ENCODE measurements at regions not wholly inside any gene's neighbourhood (a gene's known extent, or its start where the extent isn't known, plus 50 kb on each side); places are given as distances from the start of the nearest gene placed in this dataset.

DNA sequence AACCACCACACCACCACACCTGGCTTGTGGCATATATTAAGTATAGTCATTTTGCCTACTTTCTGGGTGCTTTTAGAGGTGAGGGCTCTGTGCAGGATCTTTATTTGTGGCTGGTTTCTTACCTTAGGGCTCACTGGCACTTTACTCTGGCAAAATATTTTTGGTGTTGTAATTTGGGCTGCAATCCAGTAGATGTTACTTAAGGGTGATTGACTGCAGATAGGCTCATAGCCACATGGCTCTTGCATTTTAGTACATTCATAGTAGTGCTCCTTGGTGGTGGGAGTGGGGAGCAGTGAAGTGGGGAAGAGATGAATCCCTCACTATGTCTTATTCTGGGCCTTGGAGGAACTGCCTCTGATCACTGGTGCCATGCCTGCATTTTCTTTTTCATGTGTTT is 376.1 kb upstream of the GRIN3A start:
- DNase-seq, result no peak

DNA sequence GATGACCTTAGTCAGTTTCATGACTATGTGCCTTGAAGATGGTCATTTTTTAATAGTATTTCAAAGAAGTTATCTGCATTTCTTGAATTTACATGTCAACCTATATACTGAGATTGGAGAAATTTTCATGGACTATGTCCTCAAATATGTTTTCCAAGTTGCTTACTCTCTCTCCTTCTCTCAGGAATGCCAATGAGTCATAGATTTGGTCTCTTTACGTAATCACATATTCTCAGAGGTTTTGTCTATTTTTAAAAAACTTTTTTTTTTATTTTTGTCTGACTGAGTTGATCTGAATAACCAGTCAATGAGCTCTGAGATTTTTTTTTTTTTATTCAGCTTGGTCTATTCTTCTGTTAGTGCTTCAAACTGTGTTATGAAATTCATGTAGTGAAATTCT is 374.7 kb upstream of the GRIN3A start:
- DNase-seq, result no peak

DNA sequence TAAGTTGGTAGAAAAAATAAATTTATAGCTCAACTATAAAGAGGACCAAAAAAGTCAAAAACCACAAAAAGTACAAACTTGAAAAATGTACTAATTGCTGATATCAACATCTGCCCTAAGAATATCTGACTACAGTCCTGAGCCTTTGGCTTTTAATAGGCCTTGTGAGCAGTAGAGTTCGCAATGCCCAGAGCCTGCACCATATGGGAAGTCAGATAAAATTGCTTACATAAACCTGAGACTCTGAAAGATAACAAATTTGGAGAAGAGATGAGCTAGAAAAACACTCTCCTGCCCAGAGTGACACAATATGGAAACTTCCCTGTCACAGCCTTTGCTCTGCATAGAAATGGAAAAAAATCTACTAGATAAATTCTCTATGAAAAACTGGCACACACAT is 368.0 kb upstream of the GRIN3A start:
- DNase-seq, result no peak

DNA sequence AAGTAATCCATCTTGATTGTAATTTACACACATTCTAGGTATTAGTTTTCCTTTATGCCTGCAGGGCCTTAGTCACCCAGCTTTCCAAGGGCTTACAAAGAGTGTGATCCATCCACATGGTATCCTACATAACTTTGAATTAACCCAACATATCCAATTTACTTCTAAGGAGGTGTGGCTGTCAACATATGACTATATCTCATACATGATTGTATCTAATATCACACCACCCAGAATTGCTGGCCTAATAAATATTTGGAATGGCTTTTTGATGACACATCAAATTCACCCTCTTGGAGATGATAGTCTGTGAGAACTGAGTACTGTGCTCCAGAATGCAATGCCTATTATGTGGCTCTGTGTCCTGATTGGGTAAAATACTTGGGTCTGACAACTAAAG is 363.3 kb upstream of the GRIN3A start:
- DNase-seq, result no peak

DNA sequence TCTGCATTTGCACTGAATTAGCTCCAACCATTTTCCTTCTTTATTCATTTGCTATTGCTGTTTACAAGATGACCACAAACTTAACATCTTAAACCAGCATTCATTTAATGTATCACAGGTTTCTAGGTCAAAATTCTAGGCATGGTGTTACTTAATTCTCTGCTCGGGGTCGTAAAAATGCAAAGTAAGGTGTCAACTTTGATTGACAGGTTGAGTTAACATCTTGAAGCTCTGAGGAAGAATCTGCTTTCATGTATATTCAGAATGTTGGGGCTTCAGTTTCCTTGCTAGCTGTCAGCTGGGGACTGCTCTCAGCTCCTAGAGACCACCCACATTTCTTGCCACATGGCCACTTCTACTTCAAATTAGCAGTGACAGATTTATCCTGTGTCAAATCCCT is 348.7 kb upstream of the GRIN3A start:
- DNase-seq, result no peak

DNA sequence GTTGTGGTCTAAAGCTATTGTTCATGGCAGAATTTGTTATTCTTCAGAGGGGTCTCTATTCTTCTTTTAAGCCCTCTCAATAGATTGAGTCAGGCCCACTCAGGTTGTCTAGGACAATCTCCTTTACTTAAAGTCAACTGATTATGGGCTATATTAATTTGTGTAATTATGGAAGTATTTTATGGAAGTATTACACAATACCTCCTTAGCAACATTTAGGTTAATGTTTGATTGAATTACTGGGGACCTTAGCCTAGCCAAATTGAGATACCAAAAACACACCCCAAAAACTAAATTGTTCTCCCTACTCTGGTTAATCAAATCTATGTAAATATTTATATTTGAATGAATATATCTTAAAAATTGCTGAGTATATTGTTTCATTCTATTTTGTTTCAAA is 347.1 kb upstream of the GRIN3A start:
- DNase-seq, result no peak

DNA sequence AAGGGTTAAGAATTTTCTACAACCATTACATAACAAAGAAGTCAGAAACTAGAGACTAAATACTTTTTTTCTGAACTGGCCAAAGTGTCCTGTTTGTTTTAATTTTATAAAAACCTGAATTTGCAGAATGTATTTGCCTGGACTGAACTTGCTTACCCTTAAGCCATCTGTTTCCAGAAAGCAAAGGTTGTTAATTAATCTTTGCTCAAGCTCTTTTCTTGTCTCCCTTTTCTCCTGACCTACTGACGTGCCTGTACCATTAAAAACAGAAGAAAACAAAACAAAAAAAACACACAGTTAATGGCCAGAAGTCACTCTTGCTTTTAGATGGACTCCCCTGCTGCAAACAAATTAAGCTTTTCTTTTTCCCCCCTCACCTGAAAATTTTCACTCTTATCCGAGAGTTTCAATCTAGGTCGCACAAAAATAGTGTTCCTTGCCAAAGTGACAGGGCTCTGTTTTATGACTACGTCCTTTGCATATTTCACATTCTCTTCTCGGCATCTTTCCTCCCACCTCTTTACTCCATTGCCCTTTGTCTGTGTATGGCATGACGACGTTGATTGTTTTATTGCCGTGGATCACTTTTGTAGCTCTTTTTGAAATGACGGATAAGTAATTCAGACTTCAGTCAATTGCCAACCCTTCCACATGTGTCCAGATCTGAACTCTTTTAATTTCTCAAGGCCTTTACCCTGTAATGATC is 333.8 kb upstream of the GRIN3A start:
- no peak for DNase-seq

DNA sequence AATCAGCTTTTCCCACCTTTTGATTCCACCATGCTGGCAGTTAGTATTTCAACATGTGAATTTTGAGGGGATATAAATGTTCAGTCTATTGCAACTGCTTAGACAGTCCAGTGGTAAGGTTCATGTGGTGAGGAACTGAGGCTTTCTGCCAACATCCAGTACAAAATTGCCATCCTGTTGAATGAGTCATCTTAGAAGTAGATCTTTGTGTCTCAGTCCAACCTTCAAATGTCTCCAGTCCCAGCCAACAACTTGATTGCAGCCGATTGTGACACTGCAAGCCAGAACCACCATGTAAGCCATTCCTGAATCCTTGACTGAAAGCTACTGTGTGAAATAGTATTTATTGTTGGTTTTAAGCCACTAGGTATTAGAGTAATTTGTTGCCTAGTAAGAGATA is 331.5 kb upstream of the GRIN3A start:
- no peak for DNase-seq

DNA sequence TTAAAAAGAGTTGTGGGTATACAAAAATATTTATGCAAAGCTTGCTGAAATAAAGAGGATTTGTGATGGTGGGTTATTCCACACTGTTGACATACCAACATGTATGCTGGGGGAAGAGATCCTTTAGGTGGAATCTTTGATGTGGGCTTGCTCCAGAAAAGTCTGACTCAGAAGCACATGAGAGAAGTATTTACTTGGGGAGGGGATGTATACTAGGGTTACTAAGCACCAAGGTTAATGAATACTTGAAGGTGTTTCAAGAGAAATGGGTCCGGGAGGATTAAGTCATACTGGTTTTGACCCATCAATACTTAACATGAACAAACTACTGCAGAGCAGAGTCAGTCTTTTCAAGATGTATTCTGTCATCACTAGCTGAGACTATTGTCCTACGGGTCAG is 316.4 kb upstream of the GRIN3A start:
- no peak for DNase-seq

DNA sequence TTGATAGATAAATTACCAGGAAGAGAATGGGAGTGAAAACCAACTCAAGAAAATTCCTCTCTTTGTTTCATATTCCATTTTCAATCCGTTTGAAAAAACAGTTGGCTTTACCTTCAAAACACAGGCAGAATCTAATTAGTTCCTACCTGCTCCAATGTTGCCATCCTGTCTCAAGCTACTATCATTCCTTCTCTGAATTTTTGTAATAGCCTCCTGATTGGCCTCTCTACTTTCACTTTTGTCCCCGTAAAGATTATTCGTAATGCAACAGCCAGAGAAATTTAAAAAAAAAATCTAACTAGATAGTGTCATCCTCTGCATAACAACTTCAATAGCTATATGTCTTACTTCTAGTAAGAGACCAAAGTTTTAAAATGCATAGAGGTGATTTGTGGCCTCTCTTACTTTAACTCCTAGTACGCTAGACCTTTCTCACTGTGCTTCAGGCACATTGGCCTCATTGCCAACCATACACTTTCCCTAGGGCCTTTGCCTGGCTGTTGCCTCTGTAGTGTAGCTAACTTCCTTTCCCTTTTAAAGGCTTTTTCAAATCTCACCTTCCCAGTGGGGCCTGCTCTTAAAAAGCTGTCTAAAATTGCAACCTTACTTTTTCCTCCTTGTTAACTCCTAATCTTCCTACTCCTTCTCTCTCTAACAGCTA is 311.3 kb upstream of the GRIN3A start:
- DNase-seq, result no peak

DNA sequence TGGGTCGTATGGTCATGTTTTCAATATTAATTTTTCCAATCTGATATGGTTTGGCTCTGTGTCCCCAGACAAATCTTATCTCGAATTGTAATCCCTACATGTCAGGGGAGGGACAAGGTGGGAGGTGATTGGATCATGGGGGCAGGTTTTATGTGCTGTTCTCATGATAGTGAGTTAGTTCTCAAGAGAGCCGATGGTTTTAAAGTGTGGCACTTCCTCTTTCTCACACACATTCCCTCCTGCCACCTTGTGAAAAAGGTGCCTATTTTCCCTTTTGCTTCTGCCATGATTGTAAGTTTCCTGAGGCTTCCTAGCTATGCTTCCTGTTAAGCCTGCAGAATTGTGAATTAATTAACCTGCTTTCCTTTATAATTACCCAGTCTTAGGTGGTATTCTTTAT is 309.1 kb upstream of the GRIN3A start:
- no peak for DNase-seq

DNA sequence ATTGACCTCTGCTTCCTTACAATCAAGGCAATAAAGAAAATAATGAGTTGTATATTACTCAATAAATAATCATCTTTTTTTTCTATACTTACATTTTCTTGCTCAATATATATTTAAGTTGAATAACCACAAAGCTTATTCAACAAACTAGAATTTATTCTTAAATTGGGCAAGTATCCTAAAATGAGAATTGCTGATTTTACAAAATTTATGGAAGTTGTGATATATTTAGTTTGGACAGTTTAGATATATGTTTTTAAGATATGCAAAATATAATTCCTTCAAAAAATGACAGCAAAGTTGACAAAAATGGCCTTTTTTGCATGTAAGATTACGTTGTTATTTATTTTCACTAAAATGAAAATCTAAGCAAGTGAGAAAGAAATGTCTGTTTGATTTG is 305.7 kb upstream of the GRIN3A start:
- DNase-seq, result no peak

DNA sequence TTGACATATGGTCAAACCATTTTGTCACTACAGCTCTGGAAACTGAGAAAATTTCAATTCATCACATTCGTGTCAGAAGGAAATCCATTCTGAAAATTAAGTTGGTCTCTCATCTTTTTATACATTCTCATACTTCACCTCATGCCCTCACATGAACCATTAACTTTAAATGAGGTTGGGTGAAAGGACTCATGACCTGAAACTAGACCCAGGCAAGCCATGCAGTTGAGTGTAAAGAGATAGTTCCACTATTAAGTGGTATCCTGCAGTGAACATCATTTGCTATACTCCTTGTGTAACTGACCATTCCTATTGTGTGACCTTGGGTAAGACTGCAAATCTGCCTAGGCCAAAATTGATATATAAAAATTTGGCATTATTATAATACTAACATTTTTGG is 299.6 kb upstream of the GRIN3A start:
- DNase-seq, result no peak

DNA sequence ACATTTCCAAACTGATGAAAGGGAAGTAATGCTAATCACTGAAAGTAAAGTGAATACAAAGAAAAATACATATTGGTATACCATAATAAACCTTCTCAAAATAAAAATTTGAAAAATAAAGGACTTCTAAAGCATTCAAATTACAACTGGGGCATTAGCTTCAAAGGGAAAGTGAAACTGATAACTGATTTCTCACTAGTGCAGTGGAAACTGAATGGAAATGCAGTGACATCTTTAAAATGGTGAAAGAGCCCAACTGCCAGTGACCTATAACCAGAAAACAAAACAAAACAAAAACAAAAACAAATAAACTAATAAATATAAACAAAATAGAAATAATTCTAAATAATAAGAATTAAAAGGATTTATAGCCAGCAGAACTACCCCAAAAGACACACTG is 297.5 kb upstream of the GRIN3A start:
- DNase-seq, result peak; percentile 0

DNA sequence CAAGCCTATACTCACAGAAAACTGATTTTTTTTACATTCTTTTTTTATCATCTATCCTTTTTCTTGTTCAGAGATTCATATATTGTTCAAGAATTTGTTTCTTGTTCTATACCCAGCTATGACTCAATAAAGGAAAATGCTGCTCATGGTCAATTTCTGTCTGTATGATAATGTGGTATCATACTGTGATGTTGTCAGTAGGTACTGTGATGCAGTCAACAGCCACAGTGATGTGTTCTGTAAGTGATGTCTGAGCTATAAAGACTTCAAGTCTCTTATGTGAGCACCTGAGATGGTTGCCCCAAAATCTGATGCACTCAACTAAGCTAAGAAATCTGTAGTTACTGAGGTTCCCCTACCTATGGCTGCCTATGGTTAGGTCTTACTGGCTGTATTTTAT is 294.2 kb upstream of the GRIN3A start:
- DNase-seq, result no peak

DNA sequence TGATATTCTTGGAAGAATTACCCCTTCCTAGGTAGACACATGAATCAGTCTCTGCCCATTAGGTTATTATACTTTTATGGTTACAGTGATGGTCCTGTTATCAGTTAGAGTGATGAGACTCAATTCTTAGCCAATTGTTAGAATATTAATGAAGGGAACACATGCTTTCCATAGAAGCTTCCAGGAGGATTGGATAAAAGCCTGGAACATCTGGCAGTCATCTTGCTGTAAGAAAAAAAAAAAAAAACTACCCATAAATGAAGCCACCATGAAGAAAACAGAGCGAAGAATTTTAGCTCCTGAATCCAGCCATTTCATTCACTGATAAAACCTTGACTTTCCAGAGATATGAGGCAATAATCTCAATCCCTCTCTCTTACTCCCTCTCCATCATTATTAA is 262.5 kb upstream of the GRIN3A start:
- no peak for DNase-seq

DNA sequence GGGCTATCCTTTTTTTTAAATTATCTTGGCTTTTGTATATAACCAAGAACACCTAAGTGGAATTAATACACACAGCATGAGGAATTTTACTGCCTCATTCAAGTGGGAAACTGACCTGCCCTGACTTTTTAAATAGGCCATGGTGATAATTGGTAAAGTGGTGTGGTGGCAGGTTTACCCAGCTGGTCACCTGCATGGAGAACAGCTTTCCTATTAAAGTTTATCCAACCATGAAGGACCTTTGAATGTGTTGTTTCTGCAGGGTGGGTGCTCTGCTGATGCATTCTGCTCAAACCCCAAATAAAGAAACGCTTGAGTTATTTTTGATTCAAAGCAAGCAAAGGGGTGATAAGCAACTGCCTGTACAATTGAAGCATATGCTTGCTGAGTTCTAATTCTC is 261.0 kb upstream of the GRIN3A start:
- no peak for DNase-seq

DNA sequence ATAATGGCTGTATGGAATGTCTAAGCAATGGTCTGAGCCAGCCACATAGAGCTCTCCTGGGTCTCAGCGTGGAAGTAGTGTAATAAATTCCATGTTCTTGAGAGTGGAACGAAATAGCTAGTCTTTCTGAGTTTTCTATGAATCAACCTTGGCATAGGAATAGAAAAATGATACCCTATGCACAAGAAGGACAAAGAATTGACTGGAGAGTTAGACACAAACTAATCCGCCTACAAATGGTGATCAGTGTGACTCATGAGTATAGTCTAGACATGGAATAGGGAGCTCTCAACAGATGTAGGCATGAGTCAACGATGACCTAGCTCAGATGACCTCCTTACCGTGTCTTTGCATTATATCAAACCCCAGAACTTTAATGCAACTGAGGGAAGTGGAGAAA is 256.8 kb upstream of the GRIN3A start:
- DNase-seq, result no peak

DNA sequence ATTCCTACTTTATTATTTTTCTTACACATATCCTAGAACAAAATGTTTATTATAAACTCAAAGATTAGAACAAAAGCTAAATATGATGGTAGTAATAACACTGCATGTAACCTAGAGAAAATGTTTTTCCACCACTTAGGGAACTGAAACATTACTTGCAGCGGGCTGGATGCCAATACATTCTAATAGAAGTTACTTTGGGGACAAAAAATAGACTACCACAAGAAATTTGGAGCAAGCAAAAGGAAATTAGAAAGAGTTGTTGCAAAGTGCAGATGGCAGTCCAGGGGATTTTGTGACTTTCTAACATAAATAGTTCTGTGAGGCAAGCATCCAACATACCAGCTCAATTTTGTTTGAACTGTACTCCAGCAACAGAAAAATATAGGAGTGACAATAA is 255.3 kb upstream of the GRIN3A start:
- DNase-seq, result no peak

DNA sequence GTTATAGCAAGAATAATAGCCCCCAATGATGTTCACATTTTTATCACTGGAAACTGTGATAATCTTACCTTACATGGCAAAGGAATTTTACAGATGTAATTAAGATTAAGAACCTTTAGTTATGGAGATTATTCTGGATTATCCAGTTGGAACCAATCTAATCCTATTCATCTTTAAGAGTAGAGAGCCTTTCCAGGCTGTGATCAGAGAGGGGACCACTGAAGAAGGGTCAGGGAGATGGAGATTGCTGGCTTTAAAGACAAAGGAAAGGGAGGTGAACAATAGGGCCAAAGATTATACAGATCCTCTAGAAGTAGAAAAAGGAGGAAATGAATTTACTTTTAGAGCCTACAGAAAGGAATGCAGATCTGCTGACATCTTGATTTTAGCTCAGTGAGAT is 253.5 kb upstream of the GRIN3A start:
- no peak for DNase-seq

DNA sequence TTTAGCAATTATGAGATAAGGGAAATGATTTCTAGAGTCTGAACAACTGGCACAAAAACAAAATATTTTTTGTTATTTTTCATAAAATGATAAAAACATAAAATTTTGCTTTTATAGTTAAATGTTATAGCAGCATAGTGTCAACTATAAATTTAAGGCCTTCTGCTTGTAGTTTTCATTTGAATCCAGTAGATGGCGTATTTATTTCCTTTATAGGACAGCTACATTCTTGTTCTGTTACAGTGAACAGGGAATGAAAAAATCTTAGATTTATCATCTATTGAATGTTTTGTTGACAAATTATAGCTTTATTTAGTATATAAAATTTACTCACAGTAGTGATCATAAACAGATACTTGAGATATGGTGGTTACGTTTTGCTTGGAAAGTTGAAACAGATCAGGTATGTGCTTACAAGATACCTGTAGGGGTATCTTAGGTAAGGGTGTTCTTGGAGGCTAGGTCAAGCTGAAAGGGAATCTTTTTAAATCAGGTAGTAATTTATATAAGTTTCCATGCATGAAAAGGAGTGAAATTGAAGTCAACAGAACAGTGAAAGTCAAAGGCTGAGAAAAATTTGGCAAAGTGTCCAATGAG is 239.3 kb upstream of the GRIN3A start:
- DNase-seq, result peak; percentile 33

DNA sequence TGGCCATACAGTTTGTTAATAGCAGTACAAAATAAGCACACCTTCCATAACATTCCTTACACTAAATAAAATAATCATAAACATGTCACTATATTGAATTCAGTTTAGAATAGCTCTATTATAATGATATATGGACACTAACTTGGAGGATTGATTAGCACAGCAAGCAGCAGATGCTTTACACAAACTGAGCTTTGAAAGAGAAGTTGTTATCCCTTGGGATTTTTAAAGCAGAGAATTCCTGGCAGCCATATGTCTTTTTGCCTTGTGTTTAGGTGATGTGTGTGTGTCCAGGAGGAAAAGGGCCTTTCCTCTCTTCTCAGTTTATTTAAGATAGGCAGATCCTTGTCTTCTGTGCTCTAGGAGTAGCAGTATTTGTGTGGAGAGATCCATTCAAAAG is 232.2 kb upstream of the GRIN3A start:
- DNase-seq, result no peak

DNA sequence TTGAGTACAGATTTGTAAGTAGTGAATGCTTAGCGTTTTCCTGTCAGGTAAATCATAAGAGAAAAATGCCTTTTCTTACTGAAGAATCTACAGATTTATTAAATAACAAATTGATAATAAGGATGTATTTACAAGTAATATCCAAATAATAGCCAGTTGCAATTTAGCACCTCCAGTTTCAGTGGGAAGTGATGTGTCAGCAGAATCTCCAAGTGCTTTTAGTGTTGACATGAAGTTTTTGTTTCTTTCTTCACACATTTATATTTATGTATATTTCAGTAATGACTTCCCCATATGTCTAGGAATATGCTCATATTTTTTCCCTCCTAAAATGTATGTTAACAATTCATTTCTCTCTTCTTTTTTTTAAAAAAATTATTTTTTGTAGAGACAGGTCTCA is 229.9 kb upstream of the GRIN3A start:
- DNase-seq, result no peak

DNA sequence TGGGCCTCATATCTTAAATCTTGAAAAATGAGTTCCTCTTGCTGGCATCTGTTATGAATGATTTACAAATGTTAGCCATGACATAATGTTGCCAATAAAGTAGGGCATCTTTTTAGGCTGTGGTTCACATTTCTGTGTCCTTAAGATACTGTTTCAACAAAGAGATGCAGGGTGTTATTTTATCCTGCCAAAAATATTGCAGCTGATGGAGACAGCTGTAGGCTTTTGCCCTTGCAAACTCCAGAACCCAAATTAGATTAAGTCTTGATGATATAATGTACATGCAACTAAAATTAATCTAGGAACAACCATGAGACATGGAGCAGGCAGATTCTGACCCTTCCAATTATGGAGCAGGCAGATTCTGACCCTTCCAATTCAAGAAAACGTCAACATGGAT is 228.2 kb upstream of the GRIN3A start:
- no peak for DNase-seq

DNA sequence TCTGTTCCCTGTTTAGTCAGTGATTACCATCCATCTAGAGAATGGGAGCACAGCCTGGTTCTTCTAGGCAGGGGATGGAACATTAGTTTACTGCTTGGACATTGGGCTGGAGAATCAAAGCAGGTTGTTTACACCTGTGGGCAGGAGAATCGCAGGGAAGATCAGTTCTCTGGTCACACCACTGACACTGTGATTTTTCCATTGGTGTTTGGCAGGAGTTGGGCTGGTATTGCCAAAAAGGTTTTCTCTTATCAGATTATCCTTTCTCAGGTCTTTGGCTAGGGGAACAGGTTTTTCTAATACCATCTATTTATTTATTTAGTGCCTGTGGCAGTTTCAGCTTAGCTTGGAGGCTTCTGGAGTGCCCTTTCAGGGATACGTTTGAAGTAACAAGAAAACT is 219.3 kb upstream of the GRIN3A start:
- DNase-seq, result no peak

All from suppressor macrophage treated with lipopolysaccharide for 4 hours (primary cell).